Activated CD4-positive, CD25-positive, alpha-beta regulatory T cell treated with anti-CD3 and anti-CD28 coated beads, Interleukin-2, amount 50 U/mL, for 24 hours (primary cell): ENCODE measurements at regions not wholly inside any gene's neighbourhood (a gene's known extent, or its start where the extent isn't known, plus 50 kb on each side); places are given as distances from the start of the nearest gene placed in this dataset.

Experiments
- ATAC-seq, 2 donors: fragments of 150-1000 bp; cut with Tn5 transposase; one replicate each; pipeline ENCODE4 v1.10.0; 2021; ENCODE audit warnings: mild to moderate bottlenecking in 1 of 2, moderate library complexity in 1 of 2

DNA sequence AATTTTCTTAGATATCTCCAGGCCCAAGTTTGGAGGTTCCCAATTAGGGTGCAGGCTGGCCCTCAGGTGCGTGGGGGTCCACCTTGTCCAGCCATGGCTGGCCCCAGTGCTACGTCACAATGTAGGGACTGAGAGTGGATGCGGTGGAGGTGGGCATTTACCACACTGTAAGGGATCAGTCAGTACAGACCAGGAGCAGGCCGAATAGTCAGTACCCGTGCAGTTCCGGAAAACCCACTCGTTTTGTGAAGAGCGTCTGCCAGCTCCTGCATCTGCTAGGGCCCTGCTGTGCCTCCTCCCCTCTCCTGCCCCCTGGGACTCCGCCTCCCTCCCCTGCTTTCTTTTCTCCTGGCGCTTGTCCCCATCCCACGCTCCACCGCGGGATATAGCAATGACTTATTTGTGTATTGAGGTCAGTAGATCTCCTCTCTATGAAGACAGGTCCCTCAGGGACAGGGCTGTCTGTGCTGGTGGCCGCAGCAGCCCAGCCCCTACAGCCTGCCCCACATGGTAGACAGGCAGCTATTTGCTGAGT lies 50.4 kb upstream of the SEPTIN5 start:
- no peak for ATAC-seq

DNA sequence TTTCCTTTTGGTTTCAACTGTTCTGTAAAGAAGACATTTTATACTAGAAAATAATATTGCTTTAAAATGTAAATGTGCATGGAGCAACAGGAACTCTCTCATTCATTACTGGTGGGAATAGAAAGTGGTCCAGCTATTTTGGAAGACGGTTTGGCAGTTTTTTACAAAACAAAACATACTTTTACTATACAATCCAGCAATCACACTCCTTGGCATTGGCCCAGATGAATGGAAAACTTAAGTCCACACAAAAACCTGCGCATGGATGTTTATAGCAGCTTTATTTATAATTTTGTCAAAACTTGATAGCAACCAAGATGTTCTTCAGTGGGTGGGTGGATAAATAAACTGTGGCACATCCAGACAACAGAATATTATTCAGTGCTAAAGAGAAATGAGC lies 49.9 kb upstream of the SEPTIN5 start:
- no peak for ATAC-seq
